ENCODE measurements at regions not wholly inside any gene's neighbourhood (a gene's known extent, or its start where the extent isn't known, plus 50 kb on each side); places are given as distances from the start of the nearest gene placed in this dataset.

- TF ChIP-seq REST (IDR thresholded peaks at IDR 0.05) = no peak
- TF ChIP-seq CTCF (IDR thresholded peaks at IDR 0.05; ENCODE audit: low read depth, low read length, missing input control) = no peak
- peak; percentile 25 for TF ChIP-seq YY1 (IDR thresholded peaks at IDR 0.05)
- no peak for TF ChIP-seq TAF1 (conservative IDR thresholded peaks at IDR 0.05)
Observed at GRCh38 chr16:9545522-9546437, 454.3 kb downstream of the HAPSTR1 start.

Data from liver (tissue), 3 donors.